NB4 (cell line): ENCODE measurements at regions not wholly inside any gene's neighbourhood (a gene's known extent, or its start where the extent isn't known, plus 50 kb on each side); places are given as distances from the start of the nearest gene placed in this dataset.

Source experiments
- MYC ChIP-seq: IDR thresholded peaks from 2 replicates; pipeline ENCODE4 v1.6.1; 2011; ENCODE audit warnings: low read depth, low read length
- POLR2A ChIP-seq: IDR thresholded peaks from 2 replicates; pipeline ENCODE4 v1.6.1; 2011; ENCODE audit warnings: mild to moderate bottlenecking; ENCODE audit not compliant: insufficient read length; ENCODE audit errors: extremely low read depth
- TF ChIP-seq, protein P1 (sequence below): IDR thresholded peaks from one replicate; pipeline ENCODE4 v1.5.1; 2012; ENCODE audit warnings: low read depth, low read length

DNA sequence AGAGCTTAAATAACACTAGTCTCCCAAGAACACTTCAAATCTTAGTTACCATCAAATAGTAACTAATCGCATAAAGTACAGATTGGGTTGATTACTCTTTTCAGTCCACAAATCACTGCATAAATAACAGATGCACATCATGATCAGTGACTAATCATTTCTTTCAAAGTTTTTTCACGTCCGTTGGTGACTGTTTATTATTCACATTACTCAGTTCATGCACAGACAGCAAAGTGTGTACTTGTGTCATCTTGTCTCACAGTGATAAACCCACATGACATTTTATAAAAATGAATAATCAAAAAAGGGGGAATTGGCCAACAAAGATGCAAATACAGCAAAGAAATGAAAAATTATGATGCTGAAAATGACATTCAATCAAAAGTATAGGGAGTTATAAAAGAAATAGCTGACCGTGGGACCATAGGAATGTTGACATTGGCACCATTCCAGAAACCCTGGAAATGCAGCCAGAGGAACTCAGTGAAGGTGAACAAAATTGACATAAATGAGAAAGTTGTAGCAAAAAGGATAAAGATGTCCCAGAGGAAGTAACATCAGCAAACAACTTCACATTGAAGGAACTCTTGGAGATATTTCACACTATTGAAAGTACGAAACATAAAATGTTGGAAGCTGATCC, 161.5 kb downstream of the SOX3 start:
- TF ChIP-seq, protein P1, sequence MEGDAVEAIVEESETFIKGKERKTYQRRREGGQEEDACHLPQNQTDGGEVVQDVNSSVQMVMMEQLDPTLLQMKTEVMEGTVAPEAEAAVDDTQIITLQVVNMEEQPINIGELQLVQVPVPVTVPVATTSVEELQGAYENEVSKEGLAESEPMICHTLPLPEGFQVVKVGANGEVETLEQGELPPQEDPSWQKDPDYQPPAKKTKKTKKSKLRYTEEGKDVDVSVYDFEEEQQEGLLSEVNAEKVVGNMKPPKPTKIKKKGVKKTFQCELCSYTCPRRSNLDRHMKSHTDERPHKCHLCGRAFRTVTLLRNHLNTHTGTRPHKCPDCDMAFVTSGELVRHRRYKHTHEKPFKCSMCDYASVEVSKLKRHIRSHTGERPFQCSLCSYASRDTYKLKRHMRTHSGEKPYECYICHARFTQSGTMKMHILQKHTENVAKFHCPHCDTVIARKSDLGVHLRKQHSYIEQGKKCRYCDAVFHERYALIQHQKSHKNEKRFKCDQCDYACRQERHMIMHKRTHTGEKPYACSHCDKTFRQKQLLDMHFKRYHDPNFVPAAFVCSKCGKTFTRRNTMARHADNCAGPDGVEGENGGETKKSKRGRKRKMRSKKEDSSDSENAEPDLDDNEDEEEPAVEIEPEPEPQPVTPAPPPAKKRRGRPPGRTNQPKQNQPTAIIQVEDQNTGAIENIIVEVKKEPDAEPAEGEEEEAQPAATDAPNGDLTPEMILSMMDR, result no peak
- no peak for TF ChIP-seq POLR2A
- no peak for TF ChIP-seq MYC
